H1 (cell line): ENCODE measurements at regions not wholly inside any gene's neighbourhood (a gene's known extent, or its start where the extent isn't known, plus 50 kb on each side); places are given as distances from the start of the nearest gene placed in this dataset.

Experiments
- BACH1 ChIP-seq: IDR thresholded peaks from 2 replicates; pipeline ENCODE4 v1.6.1; 2012; ENCODE audit warnings: low read length, improper control_type of control experiment
- CREB1 ChIP-seq: IDR thresholded peaks from 2 replicates; pipeline ENCODE4 v1.6.1; 2012; ENCODE audit warnings: inconsistent platforms
- EP300 ChIP-seq, 2 experiments: IDR thresholded peaks; 1 replicate in 1 of 2; 2 replicates in 1 of 2; pipeline ENCODE4 v1.6.1; 2011 to 2012; ENCODE audit warnings: low read depth in 2 of 2, low read length in 2 of 2, mild to moderate bottlenecking in 2 of 2, borderline replicate concordance in 1 of 2, inconsistent platforms in 1 of 2, moderate library complexity in 1 of 2
- HDAC6 ChIP-seq: IDR thresholded peaks from one replicate; pipeline ENCODE4 v1.7.1; 2012; ENCODE audit warnings: low read depth, mild to moderate bottlenecking, inconsistent platforms, low read length, moderate library complexity
- JUN ChIP-seq: IDR thresholded peaks from 2 replicates; pipeline ENCODE4 v1.6.1; 2011; ENCODE audit warnings: low read depth, mild to moderate bottlenecking, improper control_type of control experiment, low read length
- KDM5A ChIP-seq: fragments of 200-600 bp; IDR thresholded peaks from 2 replicates; pipeline ENCODE4 v1.7.1; 2012; ENCODE audit warnings: mild to moderate bottlenecking, low read length, inconsistent platforms, mixed read lengths
- SUZ12 ChIP-seq: fragments of 200-600 bp; sonication (generic); IDR thresholded peaks from 2 replicates; pipeline ENCODE4 v1.6.1; 2012; ENCODE audit warnings: mild to moderate bottlenecking, inconsistent platforms, low read length, moderate library complexity, mixed read lengths
- TCF12 ChIP-seq: IDR thresholded peaks from 2 replicates; pipeline ENCODE4 v1.6.1; 2011; ENCODE audit warnings: low read depth, mild to moderate bottlenecking, low read length
- TF ChIP-seq, protein P1 (sequence below): fragments of 300-600 bp; sonication (generic); IDR thresholded peaks from 2 replicates; pipeline ENCODE4 v1.7.1; 2012; ENCODE audit warnings: low read length, moderate library complexity, mild to moderate bottlenecking, inconsistent platforms; ENCODE audit not compliant: insufficient replicate concordance
- TF ChIP-seq, protein P2 (sequence below): IDR thresholded peaks from 2 replicates; pipeline ENCODE4 v1.6.1; 2011; ENCODE audit warnings: low read depth, mild to moderate bottlenecking, low read length; ENCODE audit not compliant: insufficient read depth

DNA sequence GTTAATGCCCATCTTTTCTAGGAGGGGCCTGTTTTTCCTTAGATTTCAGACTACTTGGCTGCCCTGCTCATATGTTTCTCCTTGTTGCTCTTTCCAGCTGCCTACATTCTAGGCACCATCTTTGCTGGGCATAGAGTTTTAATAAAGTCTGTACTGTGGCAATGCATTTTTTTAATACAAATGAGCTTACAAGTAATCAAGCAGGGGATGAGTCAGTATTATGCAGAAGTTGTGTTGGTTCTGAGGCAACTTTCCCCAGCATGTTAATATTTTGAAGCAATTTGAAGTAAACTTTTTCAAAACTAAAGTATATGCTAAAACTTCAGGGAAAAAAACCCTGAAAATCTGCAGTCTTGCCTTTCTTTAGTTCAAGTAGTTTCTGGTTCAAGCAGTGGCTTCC is 372.0 kb upstream of the GATB start (continued):
- TF ChIP-seq, protein P1, sequence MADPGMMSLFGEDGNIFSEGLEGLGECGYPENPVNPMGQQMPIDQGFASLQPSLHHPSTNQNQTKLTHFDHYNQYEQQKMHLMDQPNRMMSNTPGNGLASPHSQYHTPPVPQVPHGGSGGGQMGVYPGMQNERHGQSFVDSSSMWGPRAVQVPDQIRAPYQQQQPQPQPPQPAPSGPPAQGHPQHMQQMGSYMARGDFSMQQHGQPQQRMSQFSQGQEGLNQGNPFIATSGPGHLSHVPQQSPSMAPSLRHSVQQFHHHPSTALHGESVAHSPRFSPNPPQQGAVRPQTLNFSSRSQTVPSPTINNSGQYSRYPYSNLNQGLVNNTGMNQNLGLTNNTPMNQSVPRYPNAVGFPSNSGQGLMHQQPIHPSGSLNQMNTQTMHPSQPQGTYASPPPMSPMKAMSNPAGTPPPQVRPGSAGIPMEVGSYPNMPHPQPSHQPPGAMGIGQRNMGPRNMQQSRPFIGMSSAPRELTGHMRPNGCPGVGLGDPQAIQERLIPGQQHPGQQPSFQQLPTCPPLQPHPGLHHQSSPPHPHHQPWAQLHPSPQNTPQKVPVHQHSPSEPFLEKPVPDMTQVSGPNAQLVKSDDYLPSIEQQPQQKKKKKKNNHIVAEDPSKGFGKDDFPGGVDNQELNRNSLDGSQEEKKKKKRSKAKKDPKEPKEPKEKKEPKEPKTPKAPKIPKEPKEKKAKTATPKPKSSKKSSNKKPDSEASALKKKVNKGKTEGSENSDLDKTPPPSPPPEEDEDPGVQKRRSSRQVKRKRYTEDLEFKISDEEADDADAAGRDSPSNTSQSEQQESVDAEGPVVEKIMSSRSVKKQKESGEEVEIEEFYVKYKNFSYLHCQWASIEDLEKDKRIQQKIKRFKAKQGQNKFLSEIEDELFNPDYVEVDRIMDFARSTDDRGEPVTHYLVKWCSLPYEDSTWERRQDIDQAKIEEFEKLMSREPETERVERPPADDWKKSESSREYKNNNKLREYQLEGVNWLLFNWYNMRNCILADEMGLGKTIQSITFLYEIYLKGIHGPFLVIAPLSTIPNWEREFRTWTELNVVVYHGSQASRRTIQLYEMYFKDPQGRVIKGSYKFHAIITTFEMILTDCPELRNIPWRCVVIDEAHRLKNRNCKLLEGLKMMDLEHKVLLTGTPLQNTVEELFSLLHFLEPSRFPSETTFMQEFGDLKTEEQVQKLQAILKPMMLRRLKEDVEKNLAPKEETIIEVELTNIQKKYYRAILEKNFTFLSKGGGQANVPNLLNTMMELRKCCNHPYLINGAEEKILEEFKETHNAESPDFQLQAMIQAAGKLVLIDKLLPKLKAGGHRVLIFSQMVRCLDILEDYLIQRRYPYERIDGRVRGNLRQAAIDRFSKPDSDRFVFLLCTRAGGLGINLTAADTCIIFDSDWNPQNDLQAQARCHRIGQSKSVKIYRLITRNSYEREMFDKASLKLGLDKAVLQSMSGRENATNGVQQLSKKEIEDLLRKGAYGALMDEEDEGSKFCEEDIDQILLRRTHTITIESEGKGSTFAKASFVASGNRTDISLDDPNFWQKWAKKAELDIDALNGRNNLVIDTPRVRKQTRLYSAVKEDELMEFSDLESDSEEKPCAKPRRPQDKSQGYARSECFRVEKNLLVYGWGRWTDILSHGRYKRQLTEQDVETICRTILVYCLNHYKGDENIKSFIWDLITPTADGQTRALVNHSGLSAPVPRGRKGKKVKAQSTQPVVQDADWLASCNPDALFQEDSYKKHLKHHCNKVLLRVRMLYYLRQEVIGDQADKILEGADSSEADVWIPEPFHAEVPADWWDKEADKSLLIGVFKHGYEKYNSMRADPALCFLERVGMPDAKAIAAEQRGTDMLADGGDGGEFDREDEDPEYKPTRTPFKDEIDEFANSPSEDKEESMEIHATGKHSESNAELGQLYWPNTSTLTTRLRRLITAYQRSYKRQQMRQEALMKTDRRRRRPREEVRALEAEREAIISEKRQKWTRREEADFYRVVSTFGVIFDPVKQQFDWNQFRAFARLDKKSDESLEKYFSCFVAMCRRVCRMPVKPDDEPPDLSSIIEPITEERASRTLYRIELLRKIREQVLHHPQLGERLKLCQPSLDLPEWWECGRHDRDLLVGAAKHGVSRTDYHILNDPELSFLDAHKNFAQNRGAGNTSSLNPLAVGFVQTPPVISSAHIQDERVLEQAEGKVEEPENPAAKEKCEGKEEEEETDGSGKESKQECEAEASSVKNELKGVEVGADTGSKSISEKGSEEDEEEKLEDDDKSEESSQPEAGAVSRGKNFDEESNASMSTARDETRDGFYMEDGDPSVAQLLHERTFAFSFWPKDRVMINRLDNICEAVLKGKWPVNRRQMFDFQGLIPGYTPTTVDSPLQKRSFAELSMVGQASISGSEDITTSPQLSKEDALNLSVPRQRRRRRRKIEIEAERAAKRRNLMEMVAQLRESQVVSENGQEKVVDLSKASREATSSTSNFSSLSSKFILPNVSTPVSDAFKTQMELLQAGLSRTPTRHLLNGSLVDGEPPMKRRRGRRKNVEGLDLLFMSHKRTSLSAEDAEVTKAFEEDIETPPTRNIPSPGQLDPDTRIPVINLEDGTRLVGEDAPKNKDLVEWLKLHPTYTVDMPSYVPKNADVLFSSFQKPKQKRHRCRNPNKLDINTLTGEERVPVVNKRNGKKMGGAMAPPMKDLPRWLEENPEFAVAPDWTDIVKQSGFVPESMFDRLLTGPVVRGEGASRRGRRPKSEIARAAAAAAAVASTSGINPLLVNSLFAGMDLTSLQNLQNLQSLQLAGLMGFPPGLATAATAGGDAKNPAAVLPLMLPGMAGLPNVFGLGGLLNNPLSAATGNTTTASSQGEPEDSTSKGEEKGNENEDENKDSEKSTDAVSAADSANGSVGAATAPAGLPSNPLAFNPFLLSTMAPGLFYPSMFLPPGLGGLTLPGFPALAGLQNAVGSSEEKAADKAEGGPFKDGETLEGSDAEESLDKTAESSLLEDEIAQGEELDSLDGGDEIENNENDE = no peak
- TF ChIP-seq JUN (no peak), TCF12 (no peak), KDM5A (no peak), BACH1 (no peak), CREB1 (no peak), HDAC6 (no peak), EP300 (IDR thresholded peaks at IDR 0.05; ENCODE audit: borderline replicate concordance in 1 of 2, low read depth in 2 of 2, low read length in 2 of 2) (no peak), SUZ12 (no peak)
- TF ChIP-seq, protein P2, sequence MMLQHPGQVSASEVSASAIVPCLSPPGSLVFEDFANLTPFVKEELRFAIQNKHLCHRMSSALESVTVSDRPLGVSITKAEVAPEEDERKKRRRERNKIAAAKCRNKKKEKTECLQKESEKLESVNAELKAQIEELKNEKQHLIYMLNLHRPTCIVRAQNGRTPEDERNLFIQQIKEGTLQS = no peak
